ENCODE measurements at regions not wholly inside any gene's neighbourhood (a gene's known extent, or its start where the extent isn't known, plus 50 kb on each side); places are given as distances from the start of the nearest gene placed in this dataset.
A peak's percentile ranks its signal among the peaks of the same experiment; 100 is the strongest.
"Not testable (repeated sequence)": the region's sequence is repeated elsewhere in the genome, so short reads cannot be mapped to it uniquely, and the experiment has no call there.

GRCh38 chr12:14032191-14032590 lies 50.8 kb upstream of the GRIN2B start:
- not testable (repeated sequence) for DNase-seq (ENCODE audit: low read depth in 4 of 4, low spot score in 2 of 4)

DNA sequence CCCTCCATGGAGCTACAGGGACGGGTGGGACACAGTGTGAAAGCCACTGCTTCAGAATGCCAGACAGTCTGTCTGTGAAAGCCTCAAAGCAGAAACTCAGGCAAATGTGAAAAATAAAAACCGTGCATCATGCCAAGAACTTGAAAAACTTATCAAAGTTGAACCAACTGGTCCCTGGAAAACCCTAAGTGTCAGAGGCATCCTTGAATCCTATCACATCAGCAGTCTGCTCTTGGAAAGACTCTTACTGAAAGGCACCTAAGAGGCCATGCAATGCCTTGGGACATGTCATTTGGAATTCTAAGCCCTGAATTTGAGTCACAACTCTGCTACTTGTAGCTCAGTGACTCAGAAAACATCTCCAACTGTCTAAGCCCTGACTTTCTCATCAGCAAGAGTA lies 62.4 kb upstream of the GRIN2B start:
- no peak for DNase-seq (ENCODE audit: low read depth in 4 of 4, low spot score in 2 of 4)

DNA sequence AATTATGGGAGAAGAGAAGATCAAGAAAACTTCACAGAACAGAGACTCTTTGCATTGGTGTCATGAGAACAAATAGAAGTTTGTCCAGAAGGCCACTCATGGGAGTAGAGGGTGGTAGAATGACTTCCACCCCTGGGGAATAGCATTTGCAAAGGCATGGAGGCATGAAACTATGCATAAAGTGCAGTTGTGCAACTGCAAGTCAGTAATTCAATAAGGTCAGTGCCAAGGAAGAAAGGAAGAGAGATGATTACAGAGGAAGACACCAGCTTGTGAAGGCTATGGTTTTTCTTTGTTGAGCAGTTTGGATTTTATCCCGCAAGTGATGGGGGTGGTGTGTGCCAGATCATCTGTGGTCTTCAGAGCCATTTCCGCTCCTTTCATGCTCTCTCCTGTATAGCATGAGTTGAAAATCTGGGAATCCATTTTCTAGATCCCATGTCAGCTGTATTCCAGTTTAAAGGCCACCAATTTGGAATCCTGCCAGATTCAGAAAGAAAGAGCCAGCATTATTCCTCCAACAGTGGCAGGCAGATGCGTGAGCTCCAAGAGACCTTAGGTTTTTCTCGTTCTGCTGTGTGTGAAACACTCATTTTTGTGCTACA lies 67.6 kb upstream of the GRIN2B start:
- no peak for DNase-seq (ENCODE audit: low read depth in 4 of 4, low spot score in 2 of 4)

DNA sequence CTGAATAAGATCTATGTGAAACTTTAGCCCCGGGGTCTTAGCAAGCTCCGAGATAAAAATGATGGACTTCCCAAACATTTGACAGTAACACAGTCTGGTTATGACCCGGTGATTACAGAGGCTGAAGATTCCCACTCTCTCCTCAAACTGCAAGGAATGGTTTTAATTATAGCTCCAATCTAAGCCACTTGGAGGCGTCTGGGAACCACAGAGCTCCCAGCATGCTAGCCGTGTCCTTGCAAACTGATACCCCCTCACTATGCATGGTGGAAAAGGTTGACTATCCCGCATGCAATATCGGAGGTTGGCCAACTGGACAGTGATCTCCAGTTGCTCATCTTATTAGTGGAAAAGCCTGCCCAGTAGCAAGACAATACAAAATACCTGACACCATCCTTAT lies 76.5 kb upstream of the GRIN2B start:
- DNase-seq (ENCODE audit: low read depth in 4 of 4, low spot score in 2 of 4) = no peak

GRCh38 chr12:14058717-14059116 lies 77.3 kb upstream of the GRIN2B start:
- no peak for DNase-seq (ENCODE audit: low read depth in 4 of 4, low spot score in 2 of 4)

DNA sequence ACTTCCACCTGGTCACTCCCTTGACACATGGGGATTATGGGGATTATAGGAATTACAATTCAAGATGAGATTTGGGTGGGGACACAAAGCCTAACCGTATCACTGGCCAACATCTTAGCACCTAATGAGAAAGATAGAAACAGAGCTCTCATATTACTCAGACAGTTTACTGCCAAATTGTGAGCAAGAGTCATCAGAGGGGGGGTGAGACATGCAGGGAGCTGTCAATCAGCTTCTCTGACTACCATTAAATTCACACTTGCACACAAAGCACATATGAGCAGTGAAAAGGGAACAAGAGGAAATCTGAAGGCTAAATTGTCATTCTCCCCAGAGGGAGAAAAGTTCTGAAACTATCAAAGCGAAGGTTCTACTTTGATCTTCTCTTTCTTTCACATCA lies 78.1 kb upstream of the GRIN2B start:
- DNase-seq (ENCODE audit: low read depth in 4 of 4, low spot score in 2 of 4) = no peak

- DNase-seq (ENCODE audit: low read depth in 4 of 4, low spot score in 2 of 4) = no peak
These were observed 84.2 kb upstream of the GRIN2B start for GRCh38 chr12:14065616-14066015.

DNA sequence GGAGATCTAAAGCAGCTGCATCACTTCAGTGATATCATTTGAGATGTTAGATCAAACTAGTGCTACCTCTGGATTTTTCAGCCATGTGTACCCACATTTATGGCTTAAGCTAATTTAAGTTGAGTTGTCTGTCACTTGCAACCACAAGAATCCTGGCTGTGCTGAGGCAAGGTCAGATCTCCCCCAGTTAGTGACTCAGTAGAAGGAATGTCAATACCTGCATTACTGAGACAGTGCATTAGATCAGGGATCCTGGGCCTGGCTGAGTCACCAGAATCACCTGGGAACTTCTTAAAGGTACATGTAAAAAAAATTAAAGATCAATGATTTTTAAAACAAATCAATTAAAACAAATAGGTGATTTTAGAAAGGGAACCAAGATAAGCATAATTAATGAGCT lies 84.6 kb upstream of the GRIN2B start:
- DNase-seq (ENCODE audit: low read depth in 4 of 4, low spot score in 2 of 4) = no peak

DNA sequence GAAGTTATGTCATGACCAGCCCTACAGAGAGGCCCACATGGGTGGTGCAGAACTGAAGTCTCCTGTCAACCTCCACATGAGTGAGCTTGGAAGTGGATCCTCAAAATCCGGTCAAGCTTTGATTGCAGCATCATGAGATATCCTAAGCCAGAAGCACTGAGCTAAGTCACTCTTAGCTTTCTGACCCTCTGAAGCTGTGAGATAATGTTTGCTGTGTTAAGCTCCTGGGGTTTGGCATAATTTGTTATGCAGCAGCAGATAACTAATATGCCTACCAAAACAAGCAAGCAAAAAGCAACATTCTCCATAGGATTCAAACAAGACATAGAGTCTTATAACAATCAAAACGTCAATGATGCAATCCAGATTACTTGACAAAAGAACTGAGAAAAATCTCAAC lies 87.6 kb upstream of the GRIN2B start:
- no peak for DNase-seq (ENCODE audit: low read depth in 4 of 4, low spot score in 2 of 4)

- no peak for DNase-seq (ENCODE audit: low read depth in 4 of 4, low spot score in 2 of 4)
These were observed 90.4 kb upstream of the GRIN2B start for GRCh38 chr12:14071833-14072232.

DNA sequence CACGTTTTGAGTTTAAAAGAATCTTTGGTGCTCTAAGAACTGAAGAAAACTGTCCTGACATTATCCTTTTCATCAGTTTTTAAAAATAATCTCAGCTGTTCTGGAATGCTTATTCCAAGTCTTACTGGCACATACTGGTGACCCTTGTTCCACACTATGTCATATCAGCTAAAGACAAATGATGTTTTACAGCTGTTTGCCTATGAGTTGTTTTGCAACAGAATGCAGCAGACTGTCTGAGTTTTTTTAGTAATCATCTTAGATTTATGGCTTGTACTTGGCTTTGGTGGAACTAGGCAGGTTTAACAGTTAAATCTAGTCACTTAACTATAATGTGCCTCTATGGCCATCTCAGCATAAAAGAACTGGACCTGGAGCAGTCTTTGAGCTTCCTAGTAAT lies 91.6 kb upstream of the GRIN2B start:
- no peak for DNase-seq (ENCODE audit: low read depth in 4 of 4, low spot score in 2 of 4)

DNA sequence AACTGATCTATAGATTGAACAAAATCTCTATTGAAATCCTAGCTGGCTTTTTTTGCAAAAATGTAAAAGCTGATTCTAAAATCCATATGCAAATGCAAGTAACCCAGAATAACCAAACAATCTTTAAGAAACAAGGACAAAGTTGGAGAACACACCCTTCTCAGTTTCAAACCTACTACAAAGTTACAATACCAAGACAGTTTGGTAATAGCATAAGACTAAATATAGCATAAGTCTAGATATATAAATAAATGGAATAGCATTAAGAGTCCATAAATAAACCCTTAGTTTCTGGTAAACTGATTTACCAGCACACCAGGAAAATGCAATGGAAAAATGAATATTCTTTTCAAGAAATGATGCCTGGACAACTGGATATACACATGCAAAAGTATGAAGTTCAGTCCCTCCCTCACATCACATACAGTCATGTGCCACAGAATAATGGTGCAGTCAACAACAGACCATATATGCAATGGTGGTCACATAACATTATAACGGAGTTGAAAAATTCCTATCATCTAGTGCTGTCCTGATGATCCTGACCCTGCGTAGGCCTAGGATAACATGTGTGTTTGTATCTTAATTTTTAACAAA lies 94.5 kb upstream of the GRIN2B start:
- DNase-seq (ENCODE audit: low read depth in 4 of 4, low spot score in 2 of 4) = no peak

- no peak for DNase-seq (ENCODE audit: low read depth in 4 of 4, low spot score in 2 of 4)
These were observed 95.1 kb upstream of the GRIN2B start for GRCh38 chr12:14076538-14076937.

- DNase-seq (ENCODE audit: low read depth in 4 of 4, low spot score in 2 of 4) = no peak
These were observed 105.4 kb upstream of the GRIN2B start for GRCh38 chr12:14086838-14087237.

DNA sequence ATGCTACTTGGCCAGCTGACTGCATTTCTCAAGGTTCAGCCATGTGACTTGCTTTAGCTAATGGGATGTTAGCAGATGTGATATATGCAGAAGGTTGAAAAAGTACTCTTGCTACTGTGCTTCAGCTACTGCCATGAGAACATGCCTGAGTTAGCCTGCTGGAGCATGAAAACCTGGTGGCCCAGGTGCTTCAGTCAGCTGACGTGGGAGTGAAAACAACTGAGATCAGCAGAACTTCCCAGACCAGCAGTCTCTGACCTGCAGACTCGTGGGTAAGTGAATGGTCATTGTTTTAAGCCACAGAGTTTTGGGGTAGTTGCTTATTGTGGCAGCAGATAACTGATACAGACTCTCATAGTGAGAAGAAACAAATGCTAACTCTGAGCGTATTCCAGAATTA lies 118.6 kb upstream of the GRIN2B start:
- no peak for DNase-seq (ENCODE audit: low read depth in 4 of 4, low spot score in 2 of 4)

DNA sequence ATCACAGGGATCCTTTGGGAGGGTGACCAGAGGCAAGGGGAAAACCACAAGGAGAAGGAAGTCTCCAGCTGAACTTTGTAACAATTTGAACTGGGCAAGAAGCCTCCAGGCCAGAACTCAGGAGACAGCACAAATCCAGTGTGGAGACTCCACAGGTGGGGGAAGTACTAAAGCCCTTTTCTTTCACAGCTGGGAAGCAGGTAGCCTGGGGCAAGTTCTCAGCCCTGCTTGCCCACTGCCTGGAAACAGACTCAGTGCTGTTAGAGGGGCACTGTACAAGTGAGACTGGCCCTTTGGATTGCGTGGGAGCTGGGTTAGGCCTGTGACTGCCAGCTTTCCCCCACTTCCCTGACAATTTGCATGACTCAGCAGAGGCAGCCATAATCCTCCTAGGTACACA lies 120.2 kb upstream of the GRIN2B start:
- not testable (repeated sequence) for DNase-seq (ENCODE audit: low read depth in 4 of 4, low spot score in 2 of 4)

- peak in 2 of 4 donors; percentile 10 to 11 for DNase-seq (ENCODE audit: low read depth in 4 of 4, low spot score in 2 of 4)
These were observed 129.9 kb upstream of the GRIN2B start for GRCh38 chr12:14111230-14111865.

GRCh38 chr12:14113031-14113430 lies 131.6 kb upstream of the GRIN2B start:
- DNase-seq (ENCODE audit: low read depth in 4 of 4, low spot score in 2 of 4) = no peak

- no peak for DNase-seq (ENCODE audit: low read depth in 4 of 4, low spot score in 2 of 4)
These were observed 145.3 kb upstream of the GRIN2B start for GRCh38 chr12:14126692-14127091.

DNA sequence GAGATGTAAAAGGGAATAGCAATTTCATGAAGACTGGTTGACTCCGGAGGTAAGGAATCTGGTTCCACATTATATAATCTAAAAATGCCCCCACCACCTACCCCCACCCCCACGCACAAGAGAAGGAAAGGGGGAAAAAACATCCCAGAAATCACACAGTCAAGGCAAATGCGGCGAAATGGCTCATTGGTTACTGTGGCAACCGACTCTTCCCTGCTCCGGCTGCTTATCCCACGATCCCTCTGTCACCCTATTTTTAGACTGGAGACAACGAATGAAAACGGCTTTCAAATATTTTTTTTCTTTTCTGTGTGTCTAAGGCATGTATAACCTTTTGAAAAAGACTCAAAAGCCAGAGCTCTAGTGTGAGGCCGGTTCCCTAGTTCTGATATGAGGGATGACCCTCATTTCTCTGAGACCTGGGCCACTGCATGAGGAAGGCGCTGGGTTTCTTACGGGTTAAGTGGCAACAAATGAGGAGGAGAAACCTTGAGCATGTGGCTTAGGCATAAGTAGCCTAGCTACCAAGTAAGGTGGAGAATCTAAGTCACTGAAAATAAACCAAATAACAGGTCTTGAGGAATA lies 148.3 kb upstream of the GRIN2B start:
- DNase-seq (ENCODE audit: low read depth in 4 of 4, low spot score in 2 of 4) = no peak

GRCh38 chr12:14135996-14136395 lies 154.6 kb upstream of the GRIN2B start:
- no peak for DNase-seq (ENCODE audit: low read depth in 4 of 4, low spot score in 2 of 4)

DNA sequence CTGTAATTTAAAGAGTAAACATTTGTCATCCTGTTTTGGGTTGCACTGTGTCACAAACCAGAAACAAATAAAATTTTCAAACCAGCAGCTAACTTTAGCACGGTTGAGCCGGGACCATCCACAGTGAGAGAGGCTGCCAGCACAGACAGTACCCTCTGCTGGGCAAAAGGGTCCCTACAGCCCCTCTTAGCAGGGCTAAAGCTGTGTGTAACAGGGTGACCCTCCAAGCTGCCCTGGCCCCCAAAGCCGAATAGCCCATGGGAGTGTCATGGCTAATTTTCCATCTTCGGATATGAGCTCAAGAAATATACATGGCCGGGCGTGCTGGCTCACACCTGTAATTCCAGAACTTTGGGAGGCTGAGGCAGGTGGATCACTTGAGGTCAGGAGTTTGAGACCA lies 157.1 kb upstream of the GRIN2B start:
- DNase-seq (ENCODE audit: low read depth in 4 of 4, low spot score in 2 of 4) = no peak
